Activated B cell treated with CpG ODN at 0.5 μM for 24 hours (primary cell): ENCODE measurements at regions not wholly inside any gene's neighbourhood (a gene's known extent, or its start where the extent isn't known, plus 50 kb on each side); places are given as distances from the start of the nearest gene placed in this dataset.

ENCODE experiments used
- ATAC-seq: fragments of 200-7000 bp; cut with Tn5 transposase; one replicate; pipeline ENCODE4 v1.10.0; 2021; ENCODE audit warnings: low read depth, mild to moderate bottlenecking, moderate library complexity
- CTCF ChIA-PET: fragments of 350-600 bp; sonication (Branson Sonifier 250); formaldehyde crosslinking; loops from one replicate; lab custom pipeline; 2021; ENCODE audit warnings: antibody characterized with exemption; lab: Charles Lee
- POLR2A ChIA-PET: fragments of 350-600 bp; sonication (Branson Sonifier 250); formaldehyde crosslinking; loops from one replicate; lab custom pipeline; 2021; ENCODE audit warnings: antibody characterized with exemption; lab: Charles Lee
- DNase-seq: peaks from one replicate; pipeline ENCODE4 v3.0.0; 2022
- H3K27ac Mint-ChIP-seq: one replicate; pipeline ENCODE4 v1.8.0; 2020; ENCODE audit warnings: mixed read lengths
- H3K27me3 Mint-ChIP-seq: one replicate; pipeline ENCODE4 v1.8.0; 2021; ENCODE audit warnings: mixed read lengths
- H3K36me3 Mint-ChIP-seq: one replicate; pipeline ENCODE4 v1.8.0; 2021; ENCODE audit warnings: low read depth, mixed read lengths
- H3K4me1 Mint-ChIP-seq: one replicate; pipeline ENCODE4 v1.8.0; 2021; ENCODE audit warnings: mixed read lengths
- H3K4me3 Mint-ChIP-seq: one replicate; pipeline ENCODE4 v1.8.0; 2020; ENCODE audit warnings: mild to moderate bottlenecking, mixed read lengths
- H3K9me3 Mint-ChIP-seq: one replicate; pipeline ENCODE4 v1.8.0; 2020; ENCODE audit warnings: mixed read lengths
- CTCF ChIP-seq: fragments of 200-600 bp; IDR thresholded peaks from one replicate; pipeline ENCODE4 v1.8.0; 2022; ENCODE audit warnings: antibody characterized with exemption, mild to moderate bottlenecking
- intact Hi-C: fragments of 100-400 bp; cut with micrococcal nuclease; formaldehyde crosslinking; loops from one replicate; pipeline ENCODE4 v1.15.1; 2024

GRCh38 chr10:34033078-34033477 lies 698.6 kb upstream of the NRP1 start:
- POLR2A ChIA-PET = no interaction called here
- DNase-seq (no peak), ATAC-seq (no peak)
- TF ChIP-seq CTCF = no peak
- Mint-ChIP-seq H3K36me3 (no peaks in the 10 kb centered on the region), H3K27me3 (no peaks in the 10 kb centered on the region), H3K9me3 (peaks cover 3% of the 10 kb centered on the region), H3K27ac (no peak overlapping the region), H3K4me3 (no peak overlapping the region), H3K4me1 (no peaks in the 10 kb centered on the region)
- CTCF ChIA-PET = no interaction called here
- intact Hi-C loops = no loop called here

- Mint-ChIP-seq H3K36me3 (no peaks in the 10 kb centered on the region), H3K27me3 (no peaks in the 10 kb centered on the region), H3K4me1 (no peaks in the 10 kb centered on the region), H3K4me3 (no peak overlapping the region), H3K9me3 (peaks cover 3% of the 10 kb centered on the region), H3K27ac (no peak overlapping the region)
- TF ChIP-seq CTCF = no peak
- ATAC-seq (no peak), DNase-seq (no peak)
- POLR2A ChIA-PET = no interaction called here
- CTCF ChIA-PET = no interaction called here
- intact Hi-C loops = no loop called here
Observed at GRCh38 chr10:34032564-34032963, 698.1 kb upstream of the NRP1 start.

GRCh38 chr10:34031400-34031799 lies 696.9 kb upstream of the NRP1 start:
- no peaks in the 10 kb centered on the region for H3K27me3 Mint-ChIP-seq
- POLR2A ChIA-PET = no interaction called here
- intact Hi-C loops = no loop called here
- DNase-seq = no peak
- ATAC-seq = no peak
- H3K4me1 Mint-ChIP-seq = no peaks in the 10 kb centered on the region
- H3K36me3 Mint-ChIP-seq = no peaks in the 10 kb centered on the region
- H3K9me3 Mint-ChIP-seq = peaks cover 3% of the 10 kb centered on the region
- CTCF ChIA-PET = no interaction called here
- H3K4me3 Mint-ChIP-seq = no peak overlapping the region
- no peak overlapping the region for H3K27ac Mint-ChIP-seq
- TF ChIP-seq CTCF = no peak

- no peak for TF ChIP-seq CTCF
- no peaks in the 10 kb centered on the region for H3K4me1 Mint-ChIP-seq
- H3K36me3 Mint-ChIP-seq = no peaks in the 10 kb centered on the region
- DNase-seq = no peak
- intact Hi-C loops = no loop called here
- ATAC-seq = no peak
- POLR2A ChIA-PET = no interaction called here
- CTCF ChIA-PET = no interaction called here
- no peak overlapping the region for H3K27ac Mint-ChIP-seq
- no peaks in the 10 kb centered on the region for H3K9me3 Mint-ChIP-seq
- no peak overlapping the region for H3K4me3 Mint-ChIP-seq
- no peaks in the 10 kb centered on the region for H3K27me3 Mint-ChIP-seq
Observed at GRCh38 chr10:34029455-34029854, 695.0 kb upstream of the NRP1 start.

- no peaks in the 10 kb centered on the region for H3K27me3 Mint-ChIP-seq
- no peak overlapping the region for H3K27ac Mint-ChIP-seq
- DNase-seq (no peak), ATAC-seq (no peak)
- H3K9me3 Mint-ChIP-seq = no peaks in the 10 kb centered on the region
- intact Hi-C loops = no loop called here
- no peak overlapping the region for H3K4me3 Mint-ChIP-seq
- H3K36me3 Mint-ChIP-seq = no peaks in the 10 kb centered on the region
- H3K4me1 Mint-ChIP-seq = no peaks in the 10 kb centered on the region
- CTCF ChIA-PET = no interaction called here
- TF ChIP-seq CTCF = no peak
- POLR2A ChIA-PET = no interaction called here
Observed at GRCh38 chr10:34028936-34029335, 694.5 kb upstream of the NRP1 start.
